ENCODE measurements at regions not wholly inside any gene's neighbourhood (a gene's known extent, or its start where the extent isn't known, plus 50 kb on each side); places are given as distances from the start of the nearest gene placed in this dataset.

DNA sequence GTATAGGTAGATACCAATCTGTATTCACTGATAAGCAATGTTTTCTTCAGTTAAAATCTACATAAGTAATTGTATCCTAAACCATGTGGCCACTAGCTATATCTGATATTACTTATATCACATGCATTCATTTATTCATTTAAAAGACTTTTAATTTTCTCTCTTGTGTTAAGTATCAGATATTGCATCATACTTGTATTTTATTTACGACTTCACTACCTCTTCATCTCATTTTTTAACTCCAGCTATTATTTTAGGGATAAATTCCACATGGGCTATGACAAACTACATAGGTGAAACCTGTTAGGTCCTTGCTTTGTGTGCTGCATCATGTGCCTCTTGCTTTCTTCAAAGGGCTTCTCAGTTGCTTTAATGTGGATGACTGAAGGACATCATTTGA is 1018.3 kb downstream of the ZPLD1 start:
- Mint-ChIP-seq H3K27ac (no peak overlapping the region), H3K27me3 (no peaks in the 10 kb centered on the region), H3K4me1 (ENCODE audit: low read depth) (no peaks in the 10 kb centered on the region), H3K9me3 (peaks cover 12% of the 10 kb centered on the region), H3K4me3 (no peak overlapping the region), H3K36me3 (ENCODE audit: low read depth) (no peaks in the 10 kb centered on the region)
- POLR2A ChIA-PET, result no interaction called here
- no peak overlapping the region for H3K27ac ChIP-seq (ENCODE audit: low read depth in 1 of 2, low read length in 2 of 2)
- no peak for ATAC-seq (ENCODE audit: poor library complexity)
- no peak overlapping the region for H3K4me3 ChIP-seq (ENCODE audit: low read length)
- H3K36me3 ChIP-seq (ENCODE audit: insufficient read depth, low read length), result no peaks in the 10 kb centered on the region
- intact Hi-C loops (cut with DNase I, micrococcal nuclease), result no loop called here
- CTCF ChIA-PET, result no interaction called here
- no peak for DNase-seq
- no peaks in the 10 kb centered on the region for H3K27me3 ChIP-seq (ENCODE audit: control insufficient read depth in 1 of 2, insufficient read depth in 2 of 2, low read length in 2 of 2)
- TF ChIP-seq, protein P1, sequence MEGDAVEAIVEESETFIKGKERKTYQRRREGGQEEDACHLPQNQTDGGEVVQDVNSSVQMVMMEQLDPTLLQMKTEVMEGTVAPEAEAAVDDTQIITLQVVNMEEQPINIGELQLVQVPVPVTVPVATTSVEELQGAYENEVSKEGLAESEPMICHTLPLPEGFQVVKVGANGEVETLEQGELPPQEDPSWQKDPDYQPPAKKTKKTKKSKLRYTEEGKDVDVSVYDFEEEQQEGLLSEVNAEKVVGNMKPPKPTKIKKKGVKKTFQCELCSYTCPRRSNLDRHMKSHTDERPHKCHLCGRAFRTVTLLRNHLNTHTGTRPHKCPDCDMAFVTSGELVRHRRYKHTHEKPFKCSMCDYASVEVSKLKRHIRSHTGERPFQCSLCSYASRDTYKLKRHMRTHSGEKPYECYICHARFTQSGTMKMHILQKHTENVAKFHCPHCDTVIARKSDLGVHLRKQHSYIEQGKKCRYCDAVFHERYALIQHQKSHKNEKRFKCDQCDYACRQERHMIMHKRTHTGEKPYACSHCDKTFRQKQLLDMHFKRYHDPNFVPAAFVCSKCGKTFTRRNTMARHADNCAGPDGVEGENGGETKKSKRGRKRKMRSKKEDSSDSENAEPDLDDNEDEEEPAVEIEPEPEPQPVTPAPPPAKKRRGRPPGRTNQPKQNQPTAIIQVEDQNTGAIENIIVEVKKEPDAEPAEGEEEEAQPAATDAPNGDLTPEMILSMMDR (IDR thresholded peaks at IDR 0.05), result no peak
- H3K4me1 ChIP-seq (ENCODE audit: insufficient read depth, low read length), result no peaks in the 10 kb centered on the region
- H3K9me3 ChIP-seq (ENCODE audit: control insufficient read depth in 1 of 2, insufficient read depth in 1 of 2, low read length in 2 of 2), result no peaks in the 10 kb centered on the region

DNA sequence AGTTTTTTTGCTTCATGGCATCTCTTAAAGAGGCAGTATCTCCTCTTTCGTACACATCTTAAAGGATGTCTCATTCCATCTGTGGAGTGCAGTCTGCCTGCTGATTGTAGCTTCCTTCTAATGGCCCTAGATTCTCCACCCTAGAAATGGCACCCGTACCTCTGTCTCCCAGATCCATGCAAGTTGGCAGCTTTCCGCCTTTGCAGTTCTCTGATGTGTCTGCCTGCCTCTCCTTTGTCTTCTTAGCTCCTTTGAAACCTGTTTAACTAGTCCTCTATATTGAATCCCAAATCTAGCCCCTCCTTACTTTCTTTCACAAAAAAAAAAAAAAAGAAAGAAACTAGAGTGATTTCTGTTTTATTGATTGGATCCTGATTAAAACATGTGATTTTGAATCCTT is 1025.0 kb downstream of the ZPLD1 start:
- DNase-seq, result no peak
- Histone ChIP-seq H3K4me1 (ENCODE audit: insufficient read depth, low read length) (no peaks in the 10 kb centered on the region), H3K9me3 (ENCODE audit: control insufficient read depth in 1 of 2, insufficient read depth in 1 of 2, low read length in 2 of 2) (peaks cover 0 to 7% of the 10 kb centered on the region in 2 experiments), H3K4me3 (ENCODE audit: low read length) (no peak overlapping the region), H3K27me3 (ENCODE audit: control insufficient read depth in 1 of 2, insufficient read depth in 2 of 2, low read length in 2 of 2) (no peaks in the 10 kb centered on the region), H3K36me3 (ENCODE audit: insufficient read depth, low read length) (no peaks in the 10 kb centered on the region), H3K27ac (ENCODE audit: low read depth in 1 of 2, low read length in 2 of 2) (no peak overlapping the region)
- Mint-ChIP-seq H3K27ac (no peak overlapping the region), H3K4me3 (no peak overlapping the region), H3K4me1 (ENCODE audit: low read depth) (no peaks in the 10 kb centered on the region), H3K9me3 (peaks cover 7% of the 10 kb centered on the region), H3K27me3 (no peaks in the 10 kb centered on the region), H3K36me3 (ENCODE audit: low read depth) (no peaks in the 10 kb centered on the region)
- intact Hi-C loops (cut with DNase I, micrococcal nuclease), result no loop called here
- CTCF ChIA-PET, result no interaction called here
- POLR2A ChIA-PET, result no interaction called here
- no peak for ATAC-seq (ENCODE audit: poor library complexity)
- TF ChIP-seq, protein P1 (IDR thresholded peaks at IDR 0.05), result no peak

DNA sequence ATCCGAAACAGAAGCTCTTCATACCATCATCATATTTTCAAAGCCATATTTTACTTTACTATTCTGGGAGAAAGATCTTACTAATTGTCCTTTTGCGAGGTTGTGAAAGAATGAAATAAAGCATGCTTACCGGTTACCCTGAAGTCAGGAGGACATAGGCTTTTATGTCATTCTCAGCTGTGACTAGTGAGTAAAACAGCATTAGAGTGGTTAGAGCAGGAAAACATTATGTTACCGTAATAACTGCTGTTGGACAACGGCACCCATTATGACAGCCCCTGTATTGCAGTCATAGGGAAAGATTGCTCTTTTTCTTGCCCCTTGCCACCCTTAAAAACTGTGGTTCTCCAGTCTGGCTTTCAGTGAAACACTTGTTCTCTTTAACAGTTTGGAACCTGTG is 1035.7 kb downstream of the ZPLD1 start:
- TF ChIP-seq, protein P1 (IDR thresholded peaks at IDR 0.05), result no peak
- no peaks in the 10 kb centered on the region for H3K27me3 Mint-ChIP-seq

More for the DNA sequence above, 1035.7 kb downstream of the ZPLD1 start:
- ChIA-PET CTCF (no interaction called here), POLR2A (no interaction called here)
- no peaks in the 10 kb centered on the region for H3K4me1 Mint-ChIP-seq (ENCODE audit: low read depth)
- DNase-seq (no peak), ATAC-seq (ENCODE audit: poor library complexity) (no peak)
- Histone ChIP-seq H3K27me3 (ENCODE audit: control insufficient read depth in 1 of 2, insufficient read depth in 2 of 2, low read length in 2 of 2) (no peaks in the 10 kb centered on the region), H3K4me3 (ENCODE audit: low read length) (no peak overlapping the region), H3K36me3 (ENCODE audit: insufficient read depth, low read length) (no peaks in the 10 kb centered on the region), H3K4me1 (ENCODE audit: insufficient read depth, low read length) (no peaks in the 10 kb centered on the region), H3K9me3 (ENCODE audit: control insufficient read depth in 1 of 2, insufficient read depth in 1 of 2, low read length in 2 of 2) (no peaks in the 10 kb centered on the region), H3K27ac (ENCODE audit: low read depth in 1 of 2, low read length in 2 of 2) (no peak overlapping the region)
- H3K27ac Mint-ChIP-seq, result no peak overlapping the region
- H3K36me3 Mint-ChIP-seq (ENCODE audit: low read depth), result no peaks in the 10 kb centered on the region
- intact Hi-C loops (cut with DNase I, micrococcal nuclease), result no loop called here
- peaks cover 1% of the 10 kb centered on the region for H3K9me3 Mint-ChIP-seq
- H3K4me3 Mint-ChIP-seq, result no peak overlapping the region
